K562 (cell line): ENCODE measurements at regions not wholly inside any gene's neighbourhood (a gene's known extent, or its start where the extent isn't known, plus 50 kb on each side); places are given as distances from the start of the nearest gene placed in this dataset.

Experiments used
- ATF7 ChIP-seq: fragments of 450-650 bp; IDR thresholded peaks from 2 replicates; pipeline ENCODE4 v1.7.1; 2014; ENCODE audit warnings: mild to moderate bottlenecking, moderate library complexity
- EP300 ChIP-seq: IDR thresholded peaks from 2 replicates; pipeline ENCODE4 v1.6.1; 2012; ENCODE audit warnings: low read length, improper control_type of control experiment
- POLR2A ChIP-seq: fragments of 450-650 bp; conservative IDR thresholded peaks from 2 replicates; pipeline ENCODE4 v1.6.1; 2016

DNA sequence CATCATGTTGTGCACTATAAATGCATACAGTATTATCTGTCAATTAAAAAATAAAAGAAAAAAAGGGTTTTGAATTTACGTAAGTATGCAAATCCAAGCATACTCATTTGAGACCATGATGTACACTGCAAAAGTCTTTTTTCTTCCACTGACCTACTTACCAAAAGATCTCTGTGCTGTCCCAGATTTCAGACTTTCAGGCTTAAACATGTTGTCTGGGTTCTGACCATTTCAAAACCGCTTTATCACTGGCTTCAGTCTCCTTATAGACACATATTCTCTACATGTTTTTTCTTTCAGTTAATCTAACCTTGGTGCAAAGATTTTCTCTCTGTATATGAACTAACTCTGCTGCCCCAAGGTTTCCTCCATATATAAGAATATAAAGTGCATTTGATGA lies 58.6 kb upstream of the CXCL8 start:
- TF ChIP-seq ATF7, result no peak
- no peak for TF ChIP-seq EP300
- TF ChIP-seq POLR2A, result no peak
